H1 (cell line): ENCODE measurements at regions not wholly inside any gene's neighbourhood (a gene's known extent, or its start where the extent isn't known, plus 50 kb on each side); places are given as distances from the start of the nearest gene placed in this dataset.

ENCODE experiments used
- CTCF ChIP-seq, 3 experiments: IDR thresholded peaks; 1 replicate in 2 of 3; 2 replicates in 1 of 3; pipeline versions ENCODE4 v1.5.1 to v1.6.1; 2011; ENCODE audit warnings: low read length in 3 of 3, mild to moderate bottlenecking in 3 of 3, inconsistent platforms in 2 of 3, low read depth in 1 of 3, moderate library complexity in 1 of 3; ENCODE audit not compliant: insufficient read depth in 1 of 3; ENCODE audit errors: control extremely low read depth in 1 of 3
- GABPA ChIP-seq: IDR thresholded peaks from 2 replicates; pipeline ENCODE4 v1.6.1; 2011; ENCODE audit warnings: mild to moderate bottlenecking, low read length, moderate library complexity, borderline replicate concordance; ENCODE audit not compliant: insufficient read depth
- POU5F1 ChIP-seq: IDR thresholded peaks from 2 replicates; pipeline ENCODE4 v1.6.1; 2011; ENCODE audit warnings: low read depth, mild to moderate bottlenecking, low read length, moderate library complexity
- RAD21 ChIP-seq, 2 experiments: IDR thresholded peaks in 1 of 2; conservative IDR thresholded peaks in 1 of 2; 2 replicates each; pipeline ENCODE4 v1.6.1; 2011; ENCODE audit warnings: low read depth in 2 of 2, low read length in 2 of 2, improper control_type of control experiment in 1 of 2, inconsistent platforms in 1 of 2, mild to moderate bottlenecking in 1 of 2, moderate library complexity in 1 of 2
- RFX5 ChIP-seq: IDR thresholded peaks from 2 replicates; pipeline ENCODE4 v1.6.1; 2011; ENCODE audit warnings: low read depth, low read length, improper control_type of control experiment, borderline replicate concordance

GRCh38 chr2:238966072-238966937 is 118.4 kb downstream of the TWIST2 start:
- TF ChIP-seq RAD21 (IDR thresholded peaks at IDR 0.05 in 1 of 2, conservative IDR thresholded peaks at IDR 0.05 in 1 of 2; ENCODE audit: low read depth in 2 of 2, low read length in 2 of 2) (no peak), POU5F1 (no peak), GABPA (no peak), CTCF (IDR thresholded peaks at IDR 0.05; ENCODE audit: control extremely low read depth in 1 of 3, insufficient read depth in 1 of 3, low read depth in 1 of 3, low read length in 3 of 3) (no peak), RFX5 (no peak)
